ENCODE measurements at regions not wholly inside any gene's neighbourhood (a gene's known extent, or its start where the extent isn't known, plus 50 kb on each side); places are given as distances from the start of the nearest gene placed in this dataset.

DNA sequence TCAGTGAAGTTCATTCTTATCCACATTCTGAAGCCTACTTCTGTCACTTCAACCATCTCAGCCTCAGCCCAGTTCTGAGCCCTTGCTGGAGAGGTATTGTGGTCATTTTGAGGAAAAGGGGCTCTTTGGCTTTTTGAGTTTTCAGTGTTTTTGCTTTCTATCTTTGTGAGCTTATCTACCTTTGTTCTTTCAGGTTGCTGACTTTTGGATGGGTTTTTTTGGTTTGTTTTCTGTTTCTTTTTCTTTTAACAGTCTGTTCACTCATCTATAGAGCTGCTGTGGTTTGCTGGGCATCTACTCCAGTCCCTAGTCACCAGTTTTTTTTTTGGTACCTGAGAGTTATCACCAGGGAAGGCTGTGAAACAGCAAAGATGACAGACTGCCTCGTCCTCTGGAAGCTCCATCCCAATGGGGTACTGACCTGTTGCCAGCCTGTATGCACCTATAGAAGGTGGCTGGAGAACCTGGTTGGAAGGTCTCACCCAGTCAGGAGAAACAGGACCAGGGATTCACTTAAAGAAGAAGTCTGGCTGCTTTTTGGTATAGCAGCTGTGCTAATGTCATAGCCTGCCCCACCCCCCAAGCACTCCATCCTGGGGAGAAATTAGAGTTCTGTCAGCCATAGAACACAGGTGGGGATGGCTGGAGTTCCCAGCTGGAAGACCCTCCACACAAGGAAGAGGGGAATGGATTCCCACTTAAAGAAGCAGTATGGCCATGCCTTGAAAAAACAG, 138.6 kb upstream of the TSLP start:
- no peak overlapping the region for H3K4me3 ChIP-seq (ENCODE audit: low read length)
- H3K27ac ChIP-seq (ENCODE audit: low read depth, low read length), result no peak overlapping the region
- H3K9me2 ChIP-seq (replicated peaks; ENCODE audit: control insufficient read depth, low read length), result no peaks in the 10 kb centered on the region
- H3K9me3 ChIP-seq (ENCODE audit: control insufficient read depth, insufficient read depth, low read length), result no peaks in the 10 kb centered on the region
- H4K20me1 ChIP-seq (ENCODE audit: control insufficient read depth, insufficient read depth, low read depth, low read length), result no peaks in the 10 kb centered on the region
- H3K4me1 ChIP-seq (ENCODE audit: control insufficient read depth, low read length), result no peaks in the 10 kb centered on the region
- H3K4me2 ChIP-seq (ENCODE audit: low read length), result no peak overlapping the region
- H3K79me2 ChIP-seq (ENCODE audit: control insufficient read depth, low read length), result no peaks in the 10 kb centered on the region
- TF ChIP-seq, protein P1, sequence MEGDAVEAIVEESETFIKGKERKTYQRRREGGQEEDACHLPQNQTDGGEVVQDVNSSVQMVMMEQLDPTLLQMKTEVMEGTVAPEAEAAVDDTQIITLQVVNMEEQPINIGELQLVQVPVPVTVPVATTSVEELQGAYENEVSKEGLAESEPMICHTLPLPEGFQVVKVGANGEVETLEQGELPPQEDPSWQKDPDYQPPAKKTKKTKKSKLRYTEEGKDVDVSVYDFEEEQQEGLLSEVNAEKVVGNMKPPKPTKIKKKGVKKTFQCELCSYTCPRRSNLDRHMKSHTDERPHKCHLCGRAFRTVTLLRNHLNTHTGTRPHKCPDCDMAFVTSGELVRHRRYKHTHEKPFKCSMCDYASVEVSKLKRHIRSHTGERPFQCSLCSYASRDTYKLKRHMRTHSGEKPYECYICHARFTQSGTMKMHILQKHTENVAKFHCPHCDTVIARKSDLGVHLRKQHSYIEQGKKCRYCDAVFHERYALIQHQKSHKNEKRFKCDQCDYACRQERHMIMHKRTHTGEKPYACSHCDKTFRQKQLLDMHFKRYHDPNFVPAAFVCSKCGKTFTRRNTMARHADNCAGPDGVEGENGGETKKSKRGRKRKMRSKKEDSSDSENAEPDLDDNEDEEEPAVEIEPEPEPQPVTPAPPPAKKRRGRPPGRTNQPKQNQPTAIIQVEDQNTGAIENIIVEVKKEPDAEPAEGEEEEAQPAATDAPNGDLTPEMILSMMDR (IDR thresholded peaks at IDR 0.05; ENCODE audit: low read depth, low read length, poor library complexity, severe bottlenecking), result no peak
- TF ChIP-seq EZH2phosphoT487 (IDR thresholded peaks at IDR 0.05; ENCODE audit: borderline replicate concordance, low read length), result no peak
- H3K27me3 ChIP-seq (ENCODE audit: control insufficient read depth, low read length), result no peaks in the 10 kb centered on the region
- H3F3A ChIP-seq (ENCODE audit: control insufficient read depth, insufficient read depth), result no peaks in the 10 kb centered on the region
- no peaks in the 10 kb centered on the region for H3K36me3 ChIP-seq (ENCODE audit: control insufficient read depth, low read length)

GRCh38 chr5:110940136-110940535, 131.4 kb upstream of the TSLP start:
- no peaks in the 10 kb centered on the region for H3K4me1 ChIP-seq (ENCODE audit: control insufficient read depth, low read length)
- TF ChIP-seq, protein P1 (IDR thresholded peaks at IDR 0.05; ENCODE audit: low read depth, low read length, poor library complexity, severe bottlenecking), result no peak
- no peak for TF ChIP-seq EZH2phosphoT487 (IDR thresholded peaks at IDR 0.05; ENCODE audit: borderline replicate concordance, low read length)
- no peaks in the 10 kb centered on the region for H3K36me3 ChIP-seq (ENCODE audit: control insufficient read depth, low read length)
- no peak overlapping the region for H3K4me2 ChIP-seq (ENCODE audit: low read length)
- no peaks in the 10 kb centered on the region for H3F3A ChIP-seq (ENCODE audit: control insufficient read depth, insufficient read depth)
- H3K27ac ChIP-seq (ENCODE audit: low read depth, low read length), result no peak overlapping the region
- H4K20me1 ChIP-seq (ENCODE audit: control insufficient read depth, insufficient read depth, low read depth, low read length), result no peaks in the 10 kb centered on the region
- no peaks in the 10 kb centered on the region for H3K27me3 ChIP-seq (ENCODE audit: control insufficient read depth, low read length)
- H3K9me2 ChIP-seq (replicated peaks; ENCODE audit: control insufficient read depth, low read length), result no peaks in the 10 kb centered on the region
- H3K79me2 ChIP-seq (ENCODE audit: control insufficient read depth, low read length), result no peaks in the 10 kb centered on the region
- no peak overlapping the region for H3K4me3 ChIP-seq (ENCODE audit: low read length)
- no peaks in the 10 kb centered on the region for H3K9me3 ChIP-seq (ENCODE audit: control insufficient read depth, insufficient read depth, low read length)

DNA sequence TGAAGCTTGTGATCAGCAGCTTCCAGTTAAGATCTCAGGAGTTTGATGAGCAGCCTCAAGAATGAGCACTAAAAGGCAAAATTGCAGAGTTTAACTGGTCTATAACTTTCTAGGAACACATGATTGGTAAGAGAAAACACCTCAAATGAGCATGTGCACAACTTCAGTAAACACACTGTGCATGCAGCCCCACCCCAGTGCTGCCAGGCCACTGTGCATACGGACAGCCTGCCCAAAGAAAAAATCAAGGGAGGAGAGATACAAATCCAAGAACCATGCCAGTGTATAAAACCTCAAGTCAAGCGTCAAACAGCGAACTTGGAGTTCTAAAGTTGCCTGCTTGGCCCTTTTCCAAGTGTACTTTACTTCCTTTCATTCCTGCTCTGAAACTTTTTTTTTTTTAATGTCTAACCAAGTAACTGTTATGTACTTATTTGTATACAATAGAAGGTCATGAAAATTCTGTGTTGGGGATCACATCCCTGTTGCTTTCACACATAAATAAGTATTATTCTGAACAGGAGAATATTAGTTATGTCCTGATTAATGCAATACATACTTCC, 125.6 kb upstream of the TSLP start:
- Histone ChIP-seq H3K4me1 (ENCODE audit: control insufficient read depth, low read length) (no peaks in the 10 kb centered on the region), H3K79me2 (ENCODE audit: control insufficient read depth, low read length) (no peaks in the 10 kb centered on the region), H3K36me3 (ENCODE audit: control insufficient read depth, low read length) (no peaks in the 10 kb centered on the region), H4K20me1 (ENCODE audit: control insufficient read depth, insufficient read depth, low read depth, low read length) (no peaks in the 10 kb centered on the region), H3K4me2 (ENCODE audit: low read length) (no peak overlapping the region), H3K27ac (ENCODE audit: low read depth, low read length) (no peak overlapping the region), H3K27me3 (ENCODE audit: control insufficient read depth, low read length) (no peaks in the 10 kb centered on the region), H3K4me3 (ENCODE audit: low read length) (no peak overlapping the region), H3K9me2 (replicated peaks; ENCODE audit: control insufficient read depth, low read length) (no peaks in the 10 kb centered on the region), H3K9me3 (ENCODE audit: control insufficient read depth, insufficient read depth, low read length) (no peaks in the 10 kb centered on the region), H3F3A (ENCODE audit: control insufficient read depth, insufficient read depth) (no peaks in the 10 kb centered on the region)
- TF ChIP-seq EZH2phosphoT487 (IDR thresholded peaks at IDR 0.05; ENCODE audit: borderline replicate concordance, low read length), result no peak
- TF ChIP-seq, protein P1 (IDR thresholded peaks at IDR 0.05; ENCODE audit: low read depth, low read length, poor library complexity, severe bottlenecking), result no peak
